HFFc6 (cell line): ENCODE measurements at regions not wholly inside any gene's neighbourhood (a gene's known extent, or its start where the extent isn't known, plus 50 kb on each side); places are given as distances from the start of the nearest gene placed in this dataset.
"Not testable (repeated sequence)": the region's sequence is repeated elsewhere in the genome, so short reads cannot be mapped to it uniquely, and the experiment has no call there.

Experiments used
- DNase-seq: peaks from one replicate; pipeline ENCODE4 v3.0.0-alpha.2; 2018
- H3K27ac Mint-ChIP-seq: 2 replicates; pipeline ENCODE4 v1.8.0; 2020; ENCODE audit warnings: mild to moderate bottlenecking, mixed read lengths
- H3K27me3 Mint-ChIP-seq: 2 replicates; pipeline ENCODE4 v1.8.0; 2021; ENCODE audit warnings: mild to moderate bottlenecking, moderate library complexity, mixed read lengths; ENCODE audit not compliant: insufficient read depth
- H3K36me3 Mint-ChIP-seq: 2 replicates; pipeline ENCODE4 v1.8.0; 2021; ENCODE audit warnings: low read depth, mixed read lengths
- H3K4me1 Mint-ChIP-seq: 2 replicates; pipeline ENCODE4 v1.8.0; 2020; ENCODE audit warnings: low read depth, mixed read lengths
- H3K4me3 Mint-ChIP-seq: 2 replicates; pipeline ENCODE4 v1.8.0; 2020; ENCODE audit warnings: mild to moderate bottlenecking, moderate library complexity, mixed read lengths
- H3K9me3 Mint-ChIP-seq: 2 replicates; pipeline ENCODE4 v1.8.0; 2020; ENCODE audit warnings: mild to moderate bottlenecking, mixed read lengths
- CTCF ChIP-seq: fragments of 200-600 bp; sonication (generic); IDR thresholded peaks from 2 replicates; pipeline ENCODE4 v1.5.0; 2021; ENCODE audit warnings: antibody characterized with exemption, mild to moderate bottlenecking

DNA sequence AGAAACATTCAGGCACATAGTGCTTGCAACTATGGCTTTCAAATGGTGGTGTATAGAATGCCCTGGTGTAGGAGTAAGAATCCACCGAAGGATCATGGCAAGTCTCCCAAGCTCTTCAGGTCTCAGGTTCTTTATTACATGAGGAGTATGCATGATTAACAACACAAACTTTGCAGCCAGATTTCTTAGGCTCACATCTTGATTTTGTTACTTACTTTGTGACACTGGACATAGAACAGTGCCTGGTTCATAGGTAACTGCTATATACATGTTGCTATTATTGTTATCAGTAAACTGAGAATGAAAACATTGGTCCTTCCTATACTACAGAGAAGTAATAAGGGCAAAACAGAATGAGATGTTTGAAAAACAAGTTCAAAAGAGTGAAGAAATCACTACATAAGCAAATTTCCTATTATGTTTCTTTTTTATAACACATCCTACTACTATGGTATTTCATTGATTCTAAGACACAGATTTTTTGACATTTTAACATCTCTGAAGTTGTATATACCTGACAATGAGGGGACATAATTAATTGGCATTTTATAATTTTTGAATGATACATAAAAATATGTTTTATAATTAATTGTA lies 284.9 kb downstream of the C1D start:
- no peak overlapping the region for H3K4me3 Mint-ChIP-seq
- no peak overlapping the region for H3K27ac Mint-ChIP-seq
- DNase-seq: no peak
- H3K4me1 Mint-ChIP-seq: peaks cover 57% of the 10 kb centered on the region
- no peak for TF ChIP-seq CTCF
- H3K9me3 Mint-ChIP-seq: no peaks in the 10 kb centered on the region
- peaks cover 3% of the 10 kb centered on the region for H3K27me3 Mint-ChIP-seq
- no peaks in the 10 kb centered on the region for H3K36me3 Mint-ChIP-seq

- H3K36me3 Mint-ChIP-seq, DNase-seq, H3K27me3 Mint-ChIP-seq, H3K9me3 Mint-ChIP-seq: not testable (repeated sequence)
- peak overlapping the region; percentile 57; the same call in 1 of the 2 replicates for H3K4me3 Mint-ChIP-seq
- H3K27ac Mint-ChIP-seq: peak overlapping the region; percentile 49; the same call in 1 of the 2 replicates
- peaks cover 57% of the 10 kb centered on the region for H3K4me1 Mint-ChIP-seq
Measured at GRCh38 chr2:67780841-67781240, 282.0 kb downstream of the C1D start.

DNA sequence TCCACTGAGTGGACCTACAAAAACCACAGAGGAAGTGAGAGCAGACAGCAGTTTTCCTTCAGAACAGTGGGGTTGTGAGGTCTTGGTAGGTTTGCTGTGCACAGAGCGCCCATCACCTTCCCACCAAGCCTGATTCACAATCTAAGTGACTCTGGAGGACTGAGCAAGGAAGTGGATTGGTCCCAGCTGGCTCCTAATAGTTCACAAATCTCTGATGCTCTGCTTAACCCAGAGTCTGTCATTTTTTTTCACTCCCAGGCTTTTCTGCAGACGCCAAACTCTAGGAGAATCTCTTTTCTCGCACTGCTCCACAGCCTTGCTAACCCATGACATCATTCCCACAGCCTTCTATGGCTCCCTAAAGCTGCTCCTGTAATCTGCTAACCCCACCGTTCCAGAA lies 280.4 kb downstream of the C1D start:
- peak overlapping the region; percentile 43 for H3K27ac Mint-ChIP-seq
- 0 out of 2 replicates have a peak, but pooled peaks cover 2% of the 10 kb centered on the region for H3K27me3 Mint-ChIP-seq
- no peak for DNase-seq
- H3K9me3 Mint-ChIP-seq: no peaks in the 10 kb centered on the region
- peak overlapping the region; percentile 34 for H3K4me3 Mint-ChIP-seq
- TF ChIP-seq CTCF: no peak
- no peaks in the 10 kb centered on the region for H3K36me3 Mint-ChIP-seq
- peaks cover 43% of the 10 kb centered on the region for H3K4me1 Mint-ChIP-seq

DNA sequence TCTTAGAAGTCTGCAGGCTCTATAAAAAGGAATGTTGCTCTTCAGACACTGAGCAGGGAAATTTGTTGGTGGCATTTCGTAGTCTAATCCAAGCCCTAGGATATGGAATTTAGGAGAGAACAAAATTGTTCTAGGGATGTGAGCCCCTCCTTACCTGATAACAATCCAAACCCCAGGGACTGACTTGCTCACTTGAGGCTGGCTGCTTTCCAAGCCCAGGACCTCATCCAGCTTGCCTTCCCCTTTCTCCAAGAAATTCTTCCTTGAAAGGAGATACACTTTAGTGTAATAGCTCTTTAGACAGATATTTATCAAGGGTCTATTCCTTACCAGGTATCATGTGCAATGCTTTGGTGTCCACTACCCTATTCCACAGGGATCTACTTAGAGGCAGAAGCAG lies 279.8 kb downstream of the C1D start:
- Mint-ChIP-seq H3K27me3 (0 out of 2 replicates have a peak, but pooled peaks cover 2% of the 10 kb centered on the region), H3K4me1 (peaks cover 43% of the 10 kb centered on the region), H3K27ac (no peak overlapping the region), H3K9me3 (no peaks in the 10 kb centered on the region), H3K36me3 (no peaks in the 10 kb centered on the region), H3K4me3 (no peak overlapping the region)
- no peak for DNase-seq
- no peak for TF ChIP-seq CTCF

GRCh38 chr2:67790622-67791021 lies 272.2 kb downstream of the C1D start:
- H3K27me3 Mint-ChIP-seq: peaks cover 3% of the 10 kb centered on the region
- peak; percentile 86 for DNase-seq
- no peaks in the 10 kb centered on the region for H3K9me3 Mint-ChIP-seq
- no peak for TF ChIP-seq CTCF
- peak overlapping the region; percentile 35 for H3K4me3 Mint-ChIP-seq
- H3K27ac Mint-ChIP-seq: peak overlapping the region; percentile 60
- no peaks in the 10 kb centered on the region for H3K36me3 Mint-ChIP-seq
- H3K4me1 Mint-ChIP-seq: peaks cover 23% of the 10 kb centered on the region

GRCh38 chr2:67792191-67792590 lies 270.6 kb downstream of the C1D start:
- Mint-ChIP-seq H3K9me3 (no peaks in the 10 kb centered on the region), H3K4me3 (no peak overlapping the region), H3K27me3 (peaks cover 4% of the 10 kb centered on the region), H3K4me1 (peaks cover 24% of the 10 kb centered on the region), H3K36me3 (no peaks in the 10 kb centered on the region), H3K27ac (no peak overlapping the region)
- TF ChIP-seq CTCF: no peak
- no peak for DNase-seq
